ENCODE measurements at regions not wholly inside any gene's neighbourhood (a gene's known extent, or its start where the extent isn't known, plus 50 kb on each side); places are given as distances from the start of the nearest gene placed in this dataset.
A peak's percentile ranks its signal among the peaks of the same experiment; 100 is the strongest.
"Not testable (repeated sequence)": the region's sequence is repeated elsewhere in the genome, so short reads cannot be mapped to it uniquely, and the experiment has no call there.

DNA sequence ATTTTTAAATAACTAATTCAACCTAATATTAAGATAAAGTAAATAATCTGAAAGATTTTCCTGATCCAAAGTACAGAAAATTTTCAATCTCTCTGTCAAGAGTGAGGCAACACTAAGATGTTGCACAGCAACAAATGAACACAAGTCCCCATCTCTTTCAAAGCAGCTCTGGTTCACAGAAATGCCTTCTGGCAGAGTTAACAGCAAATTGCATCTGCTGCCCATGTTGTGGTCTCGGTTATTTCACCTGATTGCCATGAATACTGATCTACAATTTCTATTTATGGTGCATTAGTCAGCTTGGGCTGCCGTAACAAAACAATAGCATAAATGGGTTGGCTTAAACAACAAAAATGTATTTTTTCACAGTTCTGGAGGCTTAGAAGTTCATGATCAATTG lies 167.3 kb downstream of the BCHE start:
- no peak overlapping the region for H3K4me3 ChIP-seq (ENCODE audit: low read depth, low read length)
- TF ChIP-seq, protein P1, sequence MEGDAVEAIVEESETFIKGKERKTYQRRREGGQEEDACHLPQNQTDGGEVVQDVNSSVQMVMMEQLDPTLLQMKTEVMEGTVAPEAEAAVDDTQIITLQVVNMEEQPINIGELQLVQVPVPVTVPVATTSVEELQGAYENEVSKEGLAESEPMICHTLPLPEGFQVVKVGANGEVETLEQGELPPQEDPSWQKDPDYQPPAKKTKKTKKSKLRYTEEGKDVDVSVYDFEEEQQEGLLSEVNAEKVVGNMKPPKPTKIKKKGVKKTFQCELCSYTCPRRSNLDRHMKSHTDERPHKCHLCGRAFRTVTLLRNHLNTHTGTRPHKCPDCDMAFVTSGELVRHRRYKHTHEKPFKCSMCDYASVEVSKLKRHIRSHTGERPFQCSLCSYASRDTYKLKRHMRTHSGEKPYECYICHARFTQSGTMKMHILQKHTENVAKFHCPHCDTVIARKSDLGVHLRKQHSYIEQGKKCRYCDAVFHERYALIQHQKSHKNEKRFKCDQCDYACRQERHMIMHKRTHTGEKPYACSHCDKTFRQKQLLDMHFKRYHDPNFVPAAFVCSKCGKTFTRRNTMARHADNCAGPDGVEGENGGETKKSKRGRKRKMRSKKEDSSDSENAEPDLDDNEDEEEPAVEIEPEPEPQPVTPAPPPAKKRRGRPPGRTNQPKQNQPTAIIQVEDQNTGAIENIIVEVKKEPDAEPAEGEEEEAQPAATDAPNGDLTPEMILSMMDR (IDR thresholded peaks at IDR 0.05; ENCODE audit: low read depth, low read length, missing control alignments): no peak
- DNase-seq (ENCODE audit: low read depth): peak; percentile 38
- in situ Hi-C loops (cut with HindIII; ENCODE audit: low sequenced_read_pairs): no loop called here

DNA sequence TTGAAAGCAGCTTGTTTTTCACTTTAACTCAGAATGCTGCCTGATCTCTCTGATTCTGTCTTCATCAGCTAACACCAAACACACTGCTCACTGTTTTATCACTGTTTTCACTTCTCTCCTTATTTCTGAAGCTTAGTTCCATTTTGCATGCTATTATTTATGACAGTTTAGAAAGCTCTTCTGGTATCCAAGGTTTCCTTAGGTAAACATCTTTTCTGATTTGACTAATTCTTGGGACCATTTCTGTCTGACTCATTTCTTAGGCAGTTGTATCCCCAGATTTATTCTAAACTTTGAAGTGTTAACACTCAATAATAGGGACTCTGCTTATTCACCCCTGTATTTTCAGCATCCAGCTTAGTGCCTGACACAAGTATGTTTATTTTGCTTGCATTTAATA lies 167.7 kb downstream of the BCHE start:
- H3K4me3 ChIP-seq (ENCODE audit: low read depth, low read length): no peak overlapping the region
- TF ChIP-seq, protein P1 (IDR thresholded peaks at IDR 0.05; ENCODE audit: low read depth, low read length, missing control alignments): no peak
- DNase-seq (ENCODE audit: low read depth): peak; percentile 5
- in situ Hi-C loops (cut with HindIII; ENCODE audit: low sequenced_read_pairs): no loop called here

DNA sequence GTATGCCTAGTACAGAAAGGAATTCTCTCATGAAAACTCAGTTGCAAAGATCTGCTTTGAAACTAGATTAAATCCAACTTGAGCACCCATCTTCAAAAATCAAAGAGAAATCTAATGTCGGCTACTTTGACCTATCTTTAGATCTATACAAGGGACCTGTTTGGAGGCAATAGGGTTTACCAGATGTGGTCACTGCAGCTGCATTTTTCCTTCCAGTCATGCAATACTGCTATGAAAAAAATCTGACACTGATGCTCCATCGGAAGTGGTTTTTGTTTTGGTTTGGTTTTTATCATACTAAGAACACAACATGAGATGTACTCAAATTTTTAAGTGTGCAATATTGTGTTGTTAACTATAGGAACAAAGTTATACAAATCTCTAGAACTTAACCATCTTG lies 169.5 kb downstream of the BCHE start:
- in situ Hi-C loops (cut with HindIII; ENCODE audit: low sequenced_read_pairs): no loop called here
- DNase-seq (ENCODE audit: low read depth): no peak
- no peak overlapping the region for H3K4me3 ChIP-seq (ENCODE audit: low read depth, low read length)
- TF ChIP-seq, protein P1 (IDR thresholded peaks at IDR 0.05; ENCODE audit: low read depth, low read length, missing control alignments): no peak

DNA sequence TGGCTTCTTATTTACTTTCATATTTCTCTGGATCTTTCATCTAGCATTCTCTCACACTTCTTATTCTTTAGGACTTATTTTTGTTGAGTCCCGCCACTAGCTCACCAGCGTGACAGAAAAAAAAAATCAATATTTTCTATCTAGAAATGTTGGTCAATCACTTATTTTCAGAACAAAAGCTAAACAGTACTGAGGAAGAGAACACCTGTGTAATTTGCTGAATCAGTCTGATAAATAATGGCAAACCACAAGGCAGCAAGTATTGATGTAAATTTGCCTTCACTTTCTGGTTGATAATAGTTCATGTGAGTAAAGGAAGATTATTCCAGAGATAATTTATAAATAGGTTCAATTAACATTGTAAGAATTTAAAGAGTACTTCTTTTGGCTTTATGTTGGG lies 179.2 kb downstream of the BCHE start:
- in situ Hi-C loops (cut with HindIII; ENCODE audit: low sequenced_read_pairs): no loop called here

DNA sequence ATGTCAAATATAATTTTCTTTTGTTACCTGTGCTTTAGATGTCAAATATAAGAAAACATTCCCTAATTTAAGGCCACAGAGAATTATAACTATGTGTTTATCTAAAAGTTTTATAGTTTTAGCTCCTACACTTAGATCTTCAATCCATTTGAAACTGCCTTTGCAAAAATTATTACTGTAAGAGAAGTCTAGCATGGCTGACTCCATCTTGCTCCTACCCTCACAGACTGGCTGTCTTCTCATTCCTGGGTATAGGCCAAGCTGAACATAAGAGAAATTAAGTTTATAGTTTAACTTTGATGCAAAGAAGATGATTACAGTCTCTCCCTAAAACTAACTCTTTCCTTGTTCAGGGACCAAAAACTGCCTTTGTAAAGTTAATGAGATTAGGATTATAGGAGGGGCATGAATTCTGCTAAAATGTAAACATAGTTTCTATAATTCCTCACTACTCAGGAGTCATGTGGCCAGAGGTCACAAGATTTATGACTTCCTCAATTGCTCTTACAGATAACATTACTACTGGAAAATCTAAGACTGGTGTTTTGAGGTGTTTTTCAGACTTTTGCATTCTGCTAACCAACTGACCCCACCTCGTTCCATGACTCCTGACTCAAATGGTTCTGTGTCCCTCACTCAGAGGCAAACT lies 184.0 kb downstream of the BCHE start:
- in situ Hi-C loops (cut with HindIII; ENCODE audit: low sequenced_read_pairs): no loop called here
- TF ChIP-seq, protein P1 (IDR thresholded peaks at IDR 0.05; ENCODE audit: low read depth, low read length, missing control alignments): no peak
- DNase-seq (ENCODE audit: low read depth): no peak
- no peak overlapping the region for H3K4me3 ChIP-seq (ENCODE audit: low read depth, low read length)

More for the DNA sequence above, 179.2 kb downstream of the BCHE start:
- DNase-seq (ENCODE audit: low read depth): no peak
- H3K4me3 ChIP-seq (ENCODE audit: low read depth, low read length): no peak overlapping the region
- TF ChIP-seq, protein P1 (IDR thresholded peaks at IDR 0.05; ENCODE audit: low read depth, low read length, missing control alignments): no peak

DNA sequence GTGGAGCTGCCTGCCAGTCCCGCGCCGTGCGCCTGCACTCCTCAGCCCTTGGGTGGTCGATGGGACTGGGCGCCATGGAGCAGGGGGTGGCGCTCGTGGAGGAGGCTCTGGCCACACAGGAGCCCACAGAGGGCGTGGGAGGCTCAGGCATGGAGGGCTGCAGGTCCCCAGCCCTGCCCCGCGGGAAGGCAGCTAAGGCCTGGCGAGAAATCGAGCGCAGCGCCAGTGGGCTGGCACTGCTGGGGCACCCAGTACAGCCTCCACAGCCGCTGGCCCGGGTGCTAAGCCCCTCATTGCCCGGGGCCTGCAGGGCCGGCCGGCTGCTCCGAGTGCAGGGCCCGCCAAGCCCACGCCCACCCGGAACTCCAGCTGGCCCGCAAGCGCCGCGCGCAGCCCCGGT lies 187.9 kb downstream of the BCHE start:
- DNase-seq (ENCODE audit: low read depth); in situ Hi-C loops (cut with HindIII; ENCODE audit: low sequenced_read_pairs); H3K4me3 ChIP-seq (ENCODE audit: low read depth, low read length): not testable (repeated sequence)

DNA sequence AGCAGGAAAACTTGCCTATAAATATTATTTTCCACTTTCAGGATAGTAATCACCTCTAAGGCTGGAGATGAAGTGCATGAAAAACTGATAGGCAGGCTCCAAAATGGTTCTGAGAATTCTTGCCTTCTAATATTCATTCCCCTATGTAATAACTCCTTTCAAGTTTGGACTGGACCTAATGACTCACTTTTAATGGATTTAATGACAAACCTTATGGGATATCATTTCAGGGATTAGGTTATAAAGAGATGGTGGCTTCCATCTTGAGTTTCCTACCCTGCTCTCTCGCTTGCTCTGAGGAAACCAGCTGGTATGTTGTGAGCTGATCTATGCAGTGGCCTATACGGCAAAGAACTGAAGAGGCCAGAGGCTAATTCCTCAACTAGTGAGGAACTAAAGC lies 192.0 kb downstream of the BCHE start:
- in situ Hi-C loops (cut with HindIII; ENCODE audit: low sequenced_read_pairs): no loop called here
- H3K4me3 ChIP-seq (ENCODE audit: low read depth, low read length): no peak overlapping the region
- no peak for DNase-seq (ENCODE audit: low read depth)
- TF ChIP-seq, protein P1 (IDR thresholded peaks at IDR 0.05; ENCODE audit: low read depth, low read length, missing control alignments): no peak
